ENCODE measurements at regions not wholly inside any gene's neighbourhood (a gene's known extent, or its start where the extent isn't known, plus 50 kb on each side); places are given as distances from the start of the nearest gene placed in this dataset.

GRCh38 chr1:234750922-234751627 lies 141.1 kb upstream of the IRF2BP2 start:
- no peak for TF ChIP-seq CTCF (IDR thresholded peaks at IDR 0.05)
- TF ChIP-seq POLR2AphosphoS5 (IDR thresholded peaks at IDR 0.05) = no peak
- no peak for TF ChIP-seq EP300 (IDR thresholded peaks at IDR 0.05; ENCODE audit: low read depth)
- no peak for TF ChIP-seq POLR2A (IDR thresholded peaks at IDR 0.05)

Measured in transverse colon (tissue), 4 donors.